Upper lobe of left lung (tissue), 4 donors: ENCODE measurements at regions not wholly inside any gene's neighbourhood (a gene's known extent, or its start where the extent isn't known, plus 50 kb on each side); places are given as distances from the start of the nearest gene placed in this dataset.

ENCODE experiments used
- CTCF ChIP-seq, 6 experiments: fragments of 450-650 bp in 4 of 6; fragments of 200-600 bp in 2 of 6; sonication (generic) in 2 of 6; IDR thresholded peaks; one replicate each; pipeline ENCODE4 v1.5.1; 2016 to 2019; ENCODE audit warnings: antibody characterized with exemption in 6 of 6
- EP300 ChIP-seq, 4 donors: sonication (generic); formaldehyde crosslinking; IDR thresholded peaks; one replicate each; pipeline ENCODE4 v1.5.1; 2017; ENCODE audit warnings: antibody characterized with exemption in 4 of 4, control low read depth in 2 of 4
- POLR2A ChIP-seq, 4 donors: fragments of 450-650 bp; IDR thresholded peaks; one replicate each; pipeline ENCODE4 v1.5.1; 2016 to 2017; ENCODE audit warnings: antibody characterized with exemption in 4 of 4, mild to moderate bottlenecking in 2 of 4
- POLR2AphosphoS5 ChIP-seq, 2 donors: sonication (generic); formaldehyde crosslinking; IDR thresholded peaks; one replicate each; pipeline ENCODE4 v1.5.1; 2017; ENCODE audit warnings: antibody characterized with exemption in 2 of 2

DNA sequence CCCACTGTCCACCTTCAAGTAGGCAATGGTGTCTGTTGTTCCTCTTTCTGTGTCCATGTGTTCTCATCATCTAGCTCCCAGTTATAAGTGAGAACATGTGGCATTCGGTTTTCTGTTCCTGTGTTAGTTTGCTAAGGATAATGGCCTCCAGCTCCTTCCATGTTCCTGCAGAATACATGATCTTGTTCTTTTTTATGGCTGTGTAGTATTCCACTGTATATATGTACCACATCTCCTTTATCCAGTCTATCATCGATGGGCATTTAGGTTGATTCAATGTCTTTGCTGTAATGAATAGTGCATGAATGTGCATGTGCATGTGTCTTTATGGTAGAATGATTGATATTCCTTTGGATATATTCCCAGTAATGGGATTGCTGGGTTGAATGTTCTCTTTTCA, 123.3 kb upstream of the LHX5 start:
- no peak for TF ChIP-seq POLR2A (IDR thresholded peaks at IDR 0.05)
- no peak for TF ChIP-seq CTCF (IDR thresholded peaks at IDR 0.05)
- no peak for TF ChIP-seq EP300 (IDR thresholded peaks at IDR 0.05)
- no peak for TF ChIP-seq POLR2AphosphoS5 (IDR thresholded peaks at IDR 0.05)
